ENCODE measurements at regions not wholly inside any gene's neighbourhood (a gene's known extent, or its start where the extent isn't known, plus 50 kb on each side); places are given as distances from the start of the nearest gene placed in this dataset.

DNA sequence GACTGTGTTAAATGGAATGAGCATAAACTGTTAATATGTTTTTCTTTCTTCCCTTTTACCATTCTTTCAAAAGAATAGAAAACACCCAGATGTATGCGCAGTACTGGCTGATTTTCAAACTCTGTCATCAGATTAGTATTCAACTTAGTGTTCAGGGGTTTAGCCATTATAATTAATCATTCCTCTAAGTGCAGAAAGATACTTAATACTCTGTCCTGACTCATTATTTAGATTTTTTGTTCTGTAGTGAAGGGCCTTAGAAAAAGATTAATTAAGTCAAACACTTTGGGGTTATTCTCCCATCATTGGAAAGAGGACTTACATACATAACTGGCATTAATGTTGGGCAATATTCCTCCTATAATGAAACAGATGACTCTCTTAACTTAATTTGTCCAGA, 1316.7 kb upstream of the SLC10A2 start:
- TF ChIP-seq EZH2 (IDR thresholded peaks at IDR 0.05; ENCODE audit: insufficient read depth, poor library complexity, severe bottlenecking) (no peak), EZH2phosphoT487 (IDR thresholded peaks at IDR 0.05; ENCODE audit: insufficient read depth, low read depth) (no peak)
